ENCODE measurements at regions not wholly inside any gene's neighbourhood (a gene's known extent, or its start where the extent isn't known, plus 50 kb on each side); places are given as distances from the start of the nearest gene placed in this dataset.

- TF ChIP-seq CTCF (conservative IDR thresholded peaks at IDR 0.05; ENCODE audit: low read depth in 2 of 2) = no peak
- TF ChIP-seq REST (IDR thresholded peaks at IDR 0.05; ENCODE audit: unreplicated experiment) = no peak
- TF ChIP-seq ZNF331 (CRISPR knock-in tag; IDR thresholded peaks at IDR 0.05; ENCODE audit: low read depth) = no peak
- TF ChIP-seq POLR2AphosphoS5 (IDR thresholded peaks at IDR 0.05; ENCODE audit: low read depth) = no peak
- TF ChIP-seq EZH2phosphoT487 (IDR thresholded peaks at IDR 0.05; ENCODE audit: unreplicated experiment) = no peak
- TF ChIP-seq JUNB (IDR thresholded peaks at IDR 0.05; ENCODE audit: unreplicated experiment) = no peak
- TF ChIP-seq EZH2 (IDR thresholded peaks at IDR 0.05; ENCODE audit: low read depth, unreplicated experiment) = no peak
- TF ChIP-seq STAT1 (IDR thresholded peaks at IDR 0.05; ENCODE audit: unreplicated experiment) = no peak
- TF ChIP-seq CREB1 (CRISPR knock-in tag; IDR thresholded peaks at IDR 0.05; ENCODE audit: low read depth) = no peak
- no peak for TF ChIP-seq NANOG (IDR thresholded peaks at IDR 0.05; ENCODE audit: borderline replicate concordance)
- no peak for TF ChIP-seq ZNF114 (CRISPR knock-in tag; IDR thresholded peaks at IDR 0.05)
- TF ChIP-seq, protein P1, sequence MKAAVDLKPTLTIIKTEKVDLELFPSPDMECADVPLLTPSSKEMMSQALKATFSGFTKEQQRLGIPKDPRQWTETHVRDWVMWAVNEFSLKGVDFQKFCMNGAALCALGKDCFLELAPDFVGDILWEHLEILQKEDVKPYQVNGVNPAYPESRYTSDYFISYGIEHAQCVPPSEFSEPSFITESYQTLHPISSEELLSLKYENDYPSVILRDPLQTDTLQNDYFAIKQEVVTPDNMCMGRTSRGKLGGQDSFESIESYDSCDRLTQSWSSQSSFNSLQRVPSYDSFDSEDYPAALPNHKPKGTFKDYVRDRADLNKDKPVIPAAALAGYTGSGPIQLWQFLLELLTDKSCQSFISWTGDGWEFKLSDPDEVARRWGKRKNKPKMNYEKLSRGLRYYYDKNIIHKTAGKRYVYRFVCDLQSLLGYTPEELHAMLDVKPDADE (IDR thresholded peaks at IDR 0.05) = no peak
Observed at GRCh38 chr16:9311303-9311954, 220.0 kb downstream of the HAPSTR1 start.
